Amygdala (tissue), 56 donors: ENCODE measurements at regions not wholly inside any gene's neighbourhood (a gene's known extent, or its start where the extent isn't known, plus 50 kb on each side); places are given as distances from the start of the nearest gene placed in this dataset.
A peak's percentile ranks its signal among the peaks of the same experiment; 100 is the strongest.

Experiments used
- DNase-seq, 56 donors: peaks; one replicate each; lab custom pipeline; 2025; lab: John Stamatoyannopoulos, UW

DNA sequence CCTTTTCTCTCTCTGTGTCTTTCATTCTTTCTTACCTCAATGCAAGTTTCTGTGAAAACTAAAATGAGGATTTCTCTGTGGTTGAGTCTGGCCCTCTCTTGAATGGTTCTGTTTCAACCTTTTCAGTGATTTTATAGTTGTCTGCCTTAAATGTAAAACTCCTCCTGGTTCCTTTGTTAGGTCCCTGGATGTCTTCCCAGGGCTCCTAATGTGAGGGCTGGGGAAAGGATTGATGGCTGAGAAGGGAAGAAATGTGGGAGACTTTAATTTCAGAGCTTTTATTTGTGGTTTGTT lies 90.6 kb upstream of the GRM7 start:
- DNase-seq, result no peak

DNA sequence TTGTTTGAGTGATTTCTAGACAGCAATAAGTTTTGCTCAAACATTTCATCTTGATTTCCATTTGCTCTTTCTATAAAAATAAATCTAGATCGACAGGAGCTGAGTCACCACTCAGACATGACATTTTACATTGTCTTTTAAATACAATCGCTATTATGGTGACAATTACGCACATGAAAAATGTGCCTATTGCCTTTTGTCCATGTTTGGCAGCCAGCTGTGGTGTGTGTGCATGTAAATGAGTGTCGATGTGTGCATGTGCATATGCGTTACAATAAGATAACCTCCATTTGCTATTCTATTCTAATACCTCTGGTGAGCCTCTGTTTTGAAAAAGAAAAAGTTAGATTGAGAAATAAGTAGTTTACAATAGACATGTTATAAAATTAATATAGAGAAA lies 89.7 kb upstream of the GRM7 start:
- no peak for DNase-seq

- DNase-seq, result no peak
Observed at GRCh38 chr3:6779140-6779539, 81.8 kb upstream of the GRM7 start.

DNA sequence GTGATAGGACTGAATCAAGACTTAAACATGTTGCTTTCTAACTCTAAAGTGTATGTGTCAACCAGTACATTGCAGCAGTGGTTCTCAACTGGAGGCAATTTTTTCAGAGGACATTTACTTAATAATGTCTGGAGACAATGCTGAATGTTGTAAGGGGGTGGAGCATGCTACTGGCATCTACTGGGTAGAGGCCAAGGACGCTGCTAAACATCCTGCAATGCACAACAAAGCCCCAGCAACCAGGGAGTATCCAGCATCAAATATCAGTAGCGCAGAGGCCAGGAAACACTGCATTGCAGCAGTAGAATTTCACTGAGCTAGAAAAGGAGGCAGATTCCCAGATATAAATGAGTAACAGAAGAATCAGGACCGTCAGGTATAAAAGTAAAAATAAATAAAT lies 79.8 kb upstream of the GRM7 start:
- DNase-seq, result no peak

DNA sequence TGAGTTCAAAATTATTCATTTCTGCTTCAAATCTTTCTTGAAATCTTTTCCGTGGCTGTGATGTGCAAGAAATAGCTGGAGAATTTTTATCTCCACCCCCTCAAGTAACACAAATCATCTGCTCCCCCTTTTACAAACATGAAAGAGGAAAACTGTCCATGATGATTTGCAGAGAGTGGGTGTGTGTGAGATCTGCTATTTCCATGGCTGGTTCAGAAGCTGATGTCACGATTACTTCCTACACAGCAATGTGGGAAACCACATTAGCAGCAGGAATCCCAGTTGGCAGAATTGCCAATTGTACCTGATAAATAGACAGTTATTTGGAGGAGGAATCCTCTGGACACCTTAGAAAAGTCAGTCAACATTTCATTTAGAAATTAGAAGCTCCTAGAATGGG lies 75.2 kb upstream of the GRM7 start:
- DNase-seq, result peak in 10 of 56 donors; percentile 2 to 41 (median 10)

GRCh38 chr3:6791161-6791560 lies 69.8 kb upstream of the GRM7 start:
- DNase-seq, result no peak

DNA sequence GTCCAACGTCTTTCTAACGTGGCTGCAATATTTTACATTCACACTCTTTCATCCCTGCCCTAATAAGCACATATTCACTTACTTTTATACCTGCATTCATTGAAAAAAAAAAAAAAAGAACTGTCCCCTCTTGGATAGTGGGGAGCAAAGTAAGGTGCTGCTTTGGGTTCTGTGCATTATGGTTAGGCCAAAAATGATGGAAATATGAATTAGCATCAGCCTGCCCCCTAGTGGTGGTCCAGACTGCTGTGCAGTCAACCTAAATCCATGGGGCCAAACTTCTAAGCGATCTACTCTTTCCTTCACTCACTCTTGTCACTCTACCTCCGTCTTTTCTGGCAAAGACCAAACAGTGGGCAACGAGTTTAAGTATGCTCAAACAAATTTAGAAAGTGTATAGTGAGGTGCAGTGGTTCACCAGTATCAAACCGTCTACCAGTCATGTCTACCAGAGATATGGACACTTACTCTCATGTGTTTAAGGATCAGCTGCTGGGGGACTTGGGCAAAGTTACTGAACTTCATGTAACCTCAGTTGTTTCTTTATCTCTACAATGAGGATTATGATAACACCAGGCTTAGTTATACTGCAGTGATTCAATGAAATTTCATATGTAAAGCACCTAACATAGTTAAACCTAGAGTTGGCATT lies 61.5 kb upstream of the GRM7 start:
- DNase-seq, result peak in 5 of 56 donors; percentile 2 to 18 (median 12)

DNA sequence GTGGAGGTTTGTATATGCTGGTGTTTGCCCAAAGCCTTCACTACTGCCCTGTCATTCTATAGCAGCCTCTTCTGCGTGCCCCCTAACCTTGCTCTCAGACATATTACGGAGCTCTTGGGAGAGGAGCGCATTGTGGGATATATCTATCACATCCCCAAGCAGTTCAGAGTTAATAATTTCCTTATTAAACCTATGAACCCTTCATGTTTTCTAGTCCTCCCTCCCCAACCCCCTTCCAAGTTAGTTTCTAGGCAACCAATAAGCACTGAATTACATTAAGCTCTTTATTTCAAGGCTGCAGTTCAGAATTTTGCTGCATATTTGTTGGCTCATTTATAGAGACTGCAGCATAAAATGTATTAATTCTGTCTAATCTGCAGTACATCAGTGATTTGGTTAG lies 57.3 kb upstream of the GRM7 start:
- peak in 1 of 56 donors; percentile 2 for DNase-seq

DNA sequence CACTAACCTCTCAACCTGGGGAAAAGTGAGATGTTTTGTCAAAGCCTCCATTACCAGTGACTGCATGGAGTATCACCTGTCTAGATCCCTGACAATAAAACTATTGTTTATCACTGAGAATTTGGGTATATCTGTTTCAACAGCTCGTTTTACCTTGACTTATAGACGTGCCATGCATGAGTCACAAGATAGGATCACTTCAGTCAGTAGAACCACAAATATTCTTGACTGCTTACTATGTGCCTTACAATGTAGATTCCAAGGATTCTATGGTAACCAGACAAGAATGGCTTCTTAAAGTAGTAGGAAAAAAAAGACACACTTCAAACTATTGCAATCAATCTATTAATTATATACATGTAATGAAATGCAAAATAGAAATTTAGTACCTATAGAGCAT lies 55.7 kb upstream of the GRM7 start:
- no peak for DNase-seq

GRCh38 chr3:6806991-6807390 lies 53.9 kb upstream of the GRM7 start:
- no peak for DNase-seq

- no peak for DNase-seq
Observed at GRCh38 chr3:6807967-6808588, 52.8 kb upstream of the GRM7 start.

GRCh38 chr3:6809349-6809748 lies 51.6 kb upstream of the GRM7 start:
- DNase-seq, result no peak
